ENCODE measurements at regions not wholly inside any gene's neighbourhood (a gene's known extent, or its start where the extent isn't known, plus 50 kb on each side); places are given as distances from the start of the nearest gene placed in this dataset.
A peak's percentile ranks its signal among the peaks of the same experiment; 100 is the strongest.

- 60% methylated on average over 1 of the region's 1 CpG for WGBS
- DNase-seq (no peak), ATAC-seq (no peak)
- intact Hi-C loops (cut with DNase I): no loop called here
- no peak overlapping the region for H3K27ac ChIP-seq (ENCODE audit: low read length)
- H3K4me1 ChIP-seq (ENCODE audit: control insufficient read depth, insufficient read depth, low read length): no peaks in the 10 kb centered on the region
- no peak overlapping the region for H3K4me3 ChIP-seq (ENCODE audit: low read length)
- H3K27me3 ChIP-seq (ENCODE audit: control insufficient read depth, insufficient read depth): no peaks in the 10 kb centered on the region
- H3K9me3 ChIP-seq (ENCODE audit: control insufficient read depth, low read length): no peaks in the 10 kb centered on the region
Observed at GRCh38 chr5:40074826-40075225, 604.9 kb upstream of the PTGER4 start.

- ATAC-seq (no peak), DNase-seq (no peak)
- no peak overlapping the region for H3K27ac ChIP-seq (ENCODE audit: low read length)
- H3K4me1 ChIP-seq (ENCODE audit: control insufficient read depth, insufficient read depth, low read length): no peaks in the 10 kb centered on the region
- H3K4me3 ChIP-seq (ENCODE audit: low read length): no peak overlapping the region
- intact Hi-C loops (cut with DNase I): no loop called here
- no peaks in the 10 kb centered on the region for H3K9me3 ChIP-seq (ENCODE audit: control insufficient read depth, low read length)
- no peaks in the 10 kb centered on the region for H3K27me3 ChIP-seq (ENCODE audit: control insufficient read depth, insufficient read depth)
- 98% methylated on average over 1 of the region's 1 CpG for WGBS
Observed at GRCh38 chr5:40073927-40074326, 605.8 kb upstream of the PTGER4 start.

- DNase-seq: no peak
- no peak overlapping the region for H3K27ac ChIP-seq (ENCODE audit: low read length)
- H3K4me1 ChIP-seq (ENCODE audit: control insufficient read depth, insufficient read depth, low read length): no peaks in the 10 kb centered on the region
- intact Hi-C loops (cut with DNase I): no loop called here
- H3K27me3 ChIP-seq (ENCODE audit: control insufficient read depth, insufficient read depth): no peaks in the 10 kb centered on the region
- H3K9me3 ChIP-seq (ENCODE audit: control insufficient read depth, low read length): no peaks in the 10 kb centered on the region
- no peak overlapping the region for H3K4me3 ChIP-seq (ENCODE audit: low read length)
- ATAC-seq: no peak
Observed at GRCh38 chr5:40071870-40072269, 607.8 kb upstream of the PTGER4 start.

- no peak overlapping the region for H3K27ac ChIP-seq (ENCODE audit: low read length)
- no peaks in the 10 kb centered on the region for H3K4me1 ChIP-seq (ENCODE audit: control insufficient read depth, insufficient read depth, low read length)
- DNase-seq (peak in 1 of 3 donors; percentile 39), ATAC-seq (no peak)
- 94% methylated on average over 22 of the region's 22 CpGs for WGBS
- intact Hi-C loops (cut with DNase I): no loop called here
- no peaks in the 10 kb centered on the region for H3K9me3 ChIP-seq (ENCODE audit: control insufficient read depth, low read length)
- no peak overlapping the region for H3K4me3 ChIP-seq (ENCODE audit: low read length)
- H3K27me3 ChIP-seq (ENCODE audit: control insufficient read depth, insufficient read depth): no peaks in the 10 kb centered on the region
Observed at GRCh38 chr5:40066616-40067015, 613.1 kb upstream of the PTGER4 start.

- Histone ChIP-seq H3K9me3 (ENCODE audit: control insufficient read depth, low read length) (no peaks in the 10 kb centered on the region), H3K4me1 (ENCODE audit: control insufficient read depth, insufficient read depth, low read length) (no peaks in the 10 kb centered on the region), H3K27me3 (ENCODE audit: control insufficient read depth, insufficient read depth) (no peaks in the 10 kb centered on the region), H3K27ac (ENCODE audit: low read length) (no peak overlapping the region), H3K4me3 (ENCODE audit: low read length) (no peak overlapping the region)
- no peak for ATAC-seq
- intact Hi-C loops (cut with DNase I): no loop called here
- WGBS: 59% methylated on average over 4 of the region's 4 CpGs
- no peak for DNase-seq
Observed at GRCh38 chr5:40052808-40053207, 626.9 kb upstream of the PTGER4 start.

GRCh38 chr5:40046792-40047191, 622.0 kb upstream of the DAB2 start:
- 58% methylated on average over 1 of the region's 1 CpG for WGBS
- intact Hi-C loops (cut with DNase I): no loop called here
- ATAC-seq: no peak

GRCh38 chr5:40045429-40045828, 620.6 kb upstream of the DAB2 start:
- intact Hi-C loops (cut with DNase I): no loop called here
- Histone ChIP-seq H3K27ac (ENCODE audit: low read length) (no peak overlapping the region), H3K27me3 (ENCODE audit: control insufficient read depth, insufficient read depth) (no peaks in the 10 kb centered on the region), H3K4me3 (ENCODE audit: low read length) (no peak overlapping the region), H3K4me1 (ENCODE audit: control insufficient read depth, insufficient read depth, low read length) (no peaks in the 10 kb centered on the region), H3K9me3 (ENCODE audit: control insufficient read depth, low read length) (no peaks in the 10 kb centered on the region)
- no peak for ATAC-seq
- 80% methylated on average over 3 of the region's 3 CpGs for WGBS
- DNase-seq: no peak

More at GRCh38 chr5:40046792-40047191, 622.0 kb upstream of the DAB2 start:
- Histone ChIP-seq H3K27ac (ENCODE audit: low read length) (no peak overlapping the region), H3K4me1 (ENCODE audit: control insufficient read depth, insufficient read depth, low read length) (no peaks in the 10 kb centered on the region), H3K27me3 (ENCODE audit: control insufficient read depth, insufficient read depth) (no peaks in the 10 kb centered on the region), H3K9me3 (ENCODE audit: control insufficient read depth, low read length) (no peaks in the 10 kb centered on the region), H3K4me3 (ENCODE audit: low read length) (no peak overlapping the region)
- DNase-seq: no peak

- 96% methylated on average over 8 of the region's 8 CpGs for WGBS
- DNase-seq (no peak), ATAC-seq (no peak)
- Histone ChIP-seq H3K27ac (ENCODE audit: low read length) (no peak overlapping the region), H3K4me3 (ENCODE audit: low read length) (no peak overlapping the region), H3K4me1 (ENCODE audit: control insufficient read depth, insufficient read depth, low read length) (no peaks in the 10 kb centered on the region), H3K27me3 (ENCODE audit: control insufficient read depth, insufficient read depth) (no peaks in the 10 kb centered on the region), H3K9me3 (ENCODE audit: control insufficient read depth, low read length) (no peaks in the 10 kb centered on the region)
- intact Hi-C loops (cut with DNase I): no loop called here
Observed at GRCh38 chr5:40043916-40044315, 619.1 kb upstream of the DAB2 start.

GRCh38 chr5:40041452-40041851, 616.7 kb upstream of the DAB2 start:
- no peaks in the 10 kb centered on the region for H3K27me3 ChIP-seq (ENCODE audit: control insufficient read depth, insufficient read depth)
- ATAC-seq: no peak
- H3K4me1 ChIP-seq (ENCODE audit: control insufficient read depth, insufficient read depth, low read length): no peaks in the 10 kb centered on the region
- H3K4me3 ChIP-seq (ENCODE audit: low read length): no peak overlapping the region
- WGBS: 91% methylated on average over 1 of the region's 1 CpG
- H3K9me3 ChIP-seq (ENCODE audit: control insufficient read depth, low read length): no peaks in the 10 kb centered on the region
- intact Hi-C loops (cut with DNase I): no loop called here
- no peak overlapping the region for H3K27ac ChIP-seq (ENCODE audit: low read length)
- DNase-seq: no peak

GRCh38 chr5:40037713-40038112, 612.9 kb upstream of the DAB2 start:
- Histone ChIP-seq H3K4me1 (ENCODE audit: control insufficient read depth, insufficient read depth, low read length) (no peaks in the 10 kb centered on the region), H3K4me3 (ENCODE audit: low read length) (no peak overlapping the region), H3K27me3 (ENCODE audit: control insufficient read depth, insufficient read depth) (no peaks in the 10 kb centered on the region), H3K27ac (ENCODE audit: low read length) (no peak overlapping the region), H3K9me3 (ENCODE audit: control insufficient read depth, low read length) (no peaks in the 10 kb centered on the region)
- WGBS: 95% methylated on average over 2 of the region's 2 CpGs
- intact Hi-C loops (cut with DNase I): no loop called here
- DNase-seq (no peak), ATAC-seq (no peak)

- ATAC-seq: no peak
- H3K9me3 ChIP-seq (ENCODE audit: control insufficient read depth, low read length): no peaks in the 10 kb centered on the region
- H3K4me1 ChIP-seq (ENCODE audit: control insufficient read depth, insufficient read depth, low read length): no peaks in the 10 kb centered on the region
- no peak for DNase-seq
- H3K4me3 ChIP-seq (ENCODE audit: low read length): no peak overlapping the region
- no peaks in the 10 kb centered on the region for H3K27me3 ChIP-seq (ENCODE audit: control insufficient read depth, insufficient read depth)
- 86% methylated on average over 2 of the region's 2 CpGs for WGBS
- intact Hi-C loops (cut with DNase I): no loop called here
- no peak overlapping the region for H3K27ac ChIP-seq (ENCODE audit: low read length)
Observed at GRCh38 chr5:40034441-40034840, 609.7 kb upstream of the DAB2 start.

GRCh38 chr5:40033411-40033810, 608.6 kb upstream of the DAB2 start:
- DNase-seq: no peak
- intact Hi-C loops (cut with DNase I): no loop called here
- ATAC-seq: no peak

More at GRCh38 chr5:40033411-40033810, 608.6 kb upstream of the DAB2 start:
- WGBS: 73% methylated on average over 3 of the region's 3 CpGs
- H3K9me3 ChIP-seq (ENCODE audit: control insufficient read depth, low read length): no peaks in the 10 kb centered on the region
- no peaks in the 10 kb centered on the region for H3K4me1 ChIP-seq (ENCODE audit: control insufficient read depth, insufficient read depth, low read length)
- no peak overlapping the region for H3K27ac ChIP-seq (ENCODE audit: low read length)
- no peak overlapping the region for H3K4me3 ChIP-seq (ENCODE audit: low read length)
- no peaks in the 10 kb centered on the region for H3K27me3 ChIP-seq (ENCODE audit: control insufficient read depth, insufficient read depth)

Data from right cardiac atrium (tissue), 5 donors.